ENCODE measurements at regions not wholly inside any gene's neighbourhood (a gene's known extent, or its start where the extent isn't known, plus 50 kb on each side); places are given as distances from the start of the nearest gene placed in this dataset.

- TF ChIP-seq, protein P1, sequence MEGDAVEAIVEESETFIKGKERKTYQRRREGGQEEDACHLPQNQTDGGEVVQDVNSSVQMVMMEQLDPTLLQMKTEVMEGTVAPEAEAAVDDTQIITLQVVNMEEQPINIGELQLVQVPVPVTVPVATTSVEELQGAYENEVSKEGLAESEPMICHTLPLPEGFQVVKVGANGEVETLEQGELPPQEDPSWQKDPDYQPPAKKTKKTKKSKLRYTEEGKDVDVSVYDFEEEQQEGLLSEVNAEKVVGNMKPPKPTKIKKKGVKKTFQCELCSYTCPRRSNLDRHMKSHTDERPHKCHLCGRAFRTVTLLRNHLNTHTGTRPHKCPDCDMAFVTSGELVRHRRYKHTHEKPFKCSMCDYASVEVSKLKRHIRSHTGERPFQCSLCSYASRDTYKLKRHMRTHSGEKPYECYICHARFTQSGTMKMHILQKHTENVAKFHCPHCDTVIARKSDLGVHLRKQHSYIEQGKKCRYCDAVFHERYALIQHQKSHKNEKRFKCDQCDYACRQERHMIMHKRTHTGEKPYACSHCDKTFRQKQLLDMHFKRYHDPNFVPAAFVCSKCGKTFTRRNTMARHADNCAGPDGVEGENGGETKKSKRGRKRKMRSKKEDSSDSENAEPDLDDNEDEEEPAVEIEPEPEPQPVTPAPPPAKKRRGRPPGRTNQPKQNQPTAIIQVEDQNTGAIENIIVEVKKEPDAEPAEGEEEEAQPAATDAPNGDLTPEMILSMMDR (IDR thresholded peaks at IDR 0.05): no peak
- no peak for TF ChIP-seq POLR2A (IDR thresholded peaks at IDR 0.05)
Measured at GRCh38 chr12:25307818-25308217, 57.1 kb upstream of the KRAS start.
